SU-DHL-6 (cell line): ENCODE measurements at regions not wholly inside any gene's neighbourhood (a gene's known extent, or its start where the extent isn't known, plus 50 kb on each side); places are given as distances from the start of the nearest gene placed in this dataset.

Experiments used
- EZH2phosphoT487 ChIP-seq: fragments of 200-600 bp; sonication (generic), shearing (Covaris generic); conservative IDR thresholded peaks from 2 replicates; pipeline ENCODE4 v1.6.1; 2018; ENCODE audit warnings: mild to moderate bottlenecking, antibody characterized with exemption, low read length, moderate library complexity, mixed read lengths
- TF ChIP-seq, protein P1 (sequence below): fragments of 200-600 bp; sonication (generic); IDR thresholded peaks from one replicate; pipeline ENCODE4 v1.5.1; 2017; ENCODE audit warnings: antibody characterized with exemption, mild to moderate bottlenecking, low read length, moderate library complexity; ENCODE audit not compliant: insufficient read depth, poor library complexity, severe bottlenecking

DNA sequence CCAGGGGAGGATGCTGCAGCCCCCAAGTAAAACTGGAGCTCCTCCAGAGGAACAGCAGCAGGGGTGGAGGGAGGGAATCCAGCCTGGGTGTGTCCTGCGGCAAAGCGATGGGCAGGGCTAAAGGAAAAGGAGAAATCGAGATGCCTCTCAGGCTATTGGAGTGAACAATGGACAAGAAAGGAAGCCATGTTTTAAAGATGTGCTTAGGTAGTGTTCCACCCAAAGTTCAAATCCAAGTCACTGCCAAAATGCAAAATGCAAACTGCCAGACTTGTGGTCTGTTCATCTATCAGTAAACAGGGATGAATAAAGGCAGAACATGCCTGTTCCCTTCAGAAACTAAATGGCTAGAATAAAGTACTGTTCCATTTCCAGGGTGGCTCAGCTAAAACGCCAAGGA lies 197.5 kb upstream of the NSMCE3 start:
- TF ChIP-seq, protein P1, sequence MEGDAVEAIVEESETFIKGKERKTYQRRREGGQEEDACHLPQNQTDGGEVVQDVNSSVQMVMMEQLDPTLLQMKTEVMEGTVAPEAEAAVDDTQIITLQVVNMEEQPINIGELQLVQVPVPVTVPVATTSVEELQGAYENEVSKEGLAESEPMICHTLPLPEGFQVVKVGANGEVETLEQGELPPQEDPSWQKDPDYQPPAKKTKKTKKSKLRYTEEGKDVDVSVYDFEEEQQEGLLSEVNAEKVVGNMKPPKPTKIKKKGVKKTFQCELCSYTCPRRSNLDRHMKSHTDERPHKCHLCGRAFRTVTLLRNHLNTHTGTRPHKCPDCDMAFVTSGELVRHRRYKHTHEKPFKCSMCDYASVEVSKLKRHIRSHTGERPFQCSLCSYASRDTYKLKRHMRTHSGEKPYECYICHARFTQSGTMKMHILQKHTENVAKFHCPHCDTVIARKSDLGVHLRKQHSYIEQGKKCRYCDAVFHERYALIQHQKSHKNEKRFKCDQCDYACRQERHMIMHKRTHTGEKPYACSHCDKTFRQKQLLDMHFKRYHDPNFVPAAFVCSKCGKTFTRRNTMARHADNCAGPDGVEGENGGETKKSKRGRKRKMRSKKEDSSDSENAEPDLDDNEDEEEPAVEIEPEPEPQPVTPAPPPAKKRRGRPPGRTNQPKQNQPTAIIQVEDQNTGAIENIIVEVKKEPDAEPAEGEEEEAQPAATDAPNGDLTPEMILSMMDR, result no peak
- TF ChIP-seq EZH2phosphoT487, result no peak
